BJ (cell line): ENCODE measurements at regions not wholly inside any gene's neighbourhood (a gene's known extent, or its start where the extent isn't known, plus 50 kb on each side); places are given as distances from the start of the nearest gene placed in this dataset.

Source experiments
- CTCF ChIA-PET: fragments of 350-600 bp; formaldehyde crosslinking; extraction: SDS; loops from one replicate; lab custom pipeline; 2021; ENCODE audit warnings: antibody characterized with exemption, inconsistent platforms; lab: Yijun Ruan, JAX
- POLR2A ChIA-PET: fragments of 300-600 bp; sonication (Branson Sonifier 250); formaldehyde crosslinking; extraction: SDS; loops from one replicate; lab custom pipeline; 2021; ENCODE audit warnings: antibody characterized with exemption; lab: Charles Lee
- DNase-seq: peaks from one replicate; pipeline ENCODE4 v3.0.0-alpha.2; 2011; ENCODE audit warnings: low read depth
- H3K27me3 ChIP-seq: 2 replicates; pipeline ENCODE4 v1.6.0; 2011; ENCODE audit warnings: low read length; ENCODE audit not compliant: control insufficient read depth, insufficient read depth
- H3K36me3 ChIP-seq: 2 replicates; pipeline ENCODE4 v1.5.1; 2011; ENCODE audit warnings: low read length; ENCODE audit not compliant: control insufficient read depth, insufficient read depth
- H3K4me3 ChIP-seq: 2 replicates; pipeline ENCODE4 v1.5.1; 2011; ENCODE audit warnings: low read depth, mild to moderate bottlenecking, control low read depth, low read length
- TF ChIP-seq, protein P1 (sequence below): IDR thresholded peaks from 2 replicates; pipeline ENCODE4 v1.5.1; 2011; ENCODE audit warnings: low read depth, mild to moderate bottlenecking, control low read depth, inconsistent platforms, low read length, moderate library complexity; ENCODE audit not compliant: insufficient read depth

GRCh38 chr3:116815321-116815720 lies 105.7 kb downstream of the TUSC7 start:
- H3K4me3 ChIP-seq, result no peak overlapping the region
- no peak for DNase-seq
- H3K36me3 ChIP-seq, result no peaks in the 10 kb centered on the region
- no peaks in the 10 kb centered on the region for H3K27me3 ChIP-seq
- TF ChIP-seq, protein P1, sequence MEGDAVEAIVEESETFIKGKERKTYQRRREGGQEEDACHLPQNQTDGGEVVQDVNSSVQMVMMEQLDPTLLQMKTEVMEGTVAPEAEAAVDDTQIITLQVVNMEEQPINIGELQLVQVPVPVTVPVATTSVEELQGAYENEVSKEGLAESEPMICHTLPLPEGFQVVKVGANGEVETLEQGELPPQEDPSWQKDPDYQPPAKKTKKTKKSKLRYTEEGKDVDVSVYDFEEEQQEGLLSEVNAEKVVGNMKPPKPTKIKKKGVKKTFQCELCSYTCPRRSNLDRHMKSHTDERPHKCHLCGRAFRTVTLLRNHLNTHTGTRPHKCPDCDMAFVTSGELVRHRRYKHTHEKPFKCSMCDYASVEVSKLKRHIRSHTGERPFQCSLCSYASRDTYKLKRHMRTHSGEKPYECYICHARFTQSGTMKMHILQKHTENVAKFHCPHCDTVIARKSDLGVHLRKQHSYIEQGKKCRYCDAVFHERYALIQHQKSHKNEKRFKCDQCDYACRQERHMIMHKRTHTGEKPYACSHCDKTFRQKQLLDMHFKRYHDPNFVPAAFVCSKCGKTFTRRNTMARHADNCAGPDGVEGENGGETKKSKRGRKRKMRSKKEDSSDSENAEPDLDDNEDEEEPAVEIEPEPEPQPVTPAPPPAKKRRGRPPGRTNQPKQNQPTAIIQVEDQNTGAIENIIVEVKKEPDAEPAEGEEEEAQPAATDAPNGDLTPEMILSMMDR, result no peak
- POLR2A ChIA-PET, result no interaction called here
- CTCF ChIA-PET, result no interaction called here

DNA sequence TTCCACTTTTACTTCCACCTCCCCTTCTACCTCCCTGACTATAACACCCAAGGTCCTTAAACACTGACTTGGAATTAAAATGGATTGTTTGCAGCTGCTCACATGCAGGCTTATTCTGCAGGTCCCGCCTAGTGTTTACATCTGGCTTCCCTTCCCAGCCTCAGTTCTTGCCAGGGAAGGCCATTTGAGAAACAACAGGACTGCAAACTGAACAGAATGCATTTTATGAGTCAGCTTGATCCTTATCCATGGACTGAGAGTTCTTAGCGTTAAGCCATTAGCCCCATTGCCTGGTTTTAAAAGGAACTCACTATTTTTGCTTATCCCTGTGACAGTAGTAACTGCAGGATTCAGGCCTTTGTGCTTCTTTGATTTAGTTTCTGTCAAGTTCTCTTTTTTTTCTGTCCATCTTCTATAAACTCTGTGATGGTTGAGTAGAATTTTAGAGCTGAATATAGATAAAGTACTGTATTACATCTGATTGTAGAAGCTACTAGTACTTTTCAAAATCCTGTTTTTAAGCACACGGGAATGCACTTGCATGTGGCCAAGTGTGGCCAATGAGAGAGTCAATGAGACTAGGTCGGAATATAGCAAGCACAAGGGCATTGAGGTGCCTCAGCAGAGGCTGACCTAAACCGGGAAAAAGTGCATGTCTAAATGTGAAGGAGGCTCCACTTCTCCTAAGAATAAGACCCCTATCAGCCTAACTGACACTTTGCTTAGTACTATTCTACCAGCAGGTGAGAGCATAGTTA lies 106.4 kb downstream of the TUSC7 start:
- TF ChIP-seq, protein P1, result no peak
- ChIA-PET POLR2A (no interaction called here), CTCF (no interaction called here)
- no peak for DNase-seq
- no peak overlapping the region for H3K4me3 ChIP-seq
- H3K27me3 ChIP-seq, result no peaks in the 10 kb centered on the region
- H3K36me3 ChIP-seq, result no peaks in the 10 kb centered on the region

GRCh38 chr3:116821371-116821770 lies 111.8 kb downstream of the TUSC7 start:
- Histone ChIP-seq H3K4me3 (no peak overlapping the region), H3K36me3 (no peaks in the 10 kb centered on the region), H3K27me3 (no peaks in the 10 kb centered on the region)
- DNase-seq, result no peak
- TF ChIP-seq, protein P1, result no peak
- CTCF ChIA-PET, result no interaction called here
- POLR2A ChIA-PET, result no interaction called here

DNA sequence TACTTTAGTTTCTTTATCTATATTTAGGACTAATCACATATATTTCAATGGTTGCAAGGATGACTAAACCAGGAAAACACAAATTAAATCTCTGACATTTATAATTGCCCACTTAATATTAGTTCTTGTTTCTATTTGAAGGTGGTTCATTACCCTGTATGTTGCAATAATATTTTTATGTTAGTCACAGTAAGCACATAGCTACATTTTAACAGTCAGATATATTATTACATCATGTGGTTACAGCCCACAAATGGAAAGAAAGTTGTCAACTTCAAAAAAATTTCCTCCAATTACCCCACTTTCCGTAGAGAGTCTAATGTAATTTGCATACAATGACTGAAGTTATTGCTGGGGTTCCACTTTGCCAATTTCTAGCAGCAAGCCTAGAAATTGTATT lies 114.6 kb downstream of the TUSC7 start:
- ChIA-PET POLR2A (no interaction called here), CTCF (no interaction called here)
- no peak for DNase-seq
- Histone ChIP-seq H3K4me3 (no peak overlapping the region), H3K36me3 (no peaks in the 10 kb centered on the region), H3K27me3 (no peaks in the 10 kb centered on the region)
- TF ChIP-seq, protein P1, result no peak

GRCh38 chr3:116833202-116833601 lies 123.6 kb downstream of the TUSC7 start:
- TF ChIP-seq, protein P1, result no peak
- POLR2A ChIA-PET, result no interaction called here

More at GRCh38 chr3:116833202-116833601, 123.6 kb downstream of the TUSC7 start:
- H3K36me3 ChIP-seq, result no peaks in the 10 kb centered on the region
- DNase-seq, result no peak
- CTCF ChIA-PET, result no interaction called here
- no peak overlapping the region for H3K4me3 ChIP-seq
- H3K27me3 ChIP-seq, result no peaks in the 10 kb centered on the region
